ENCODE measurements at regions not wholly inside any gene's neighbourhood (a gene's known extent, or its start where the extent isn't known, plus 50 kb on each side); places are given as distances from the start of the nearest gene placed in this dataset.
"Not testable (repeated sequence)": the region's sequence is repeated elsewhere in the genome, so short reads cannot be mapped to it uniquely, and the experiment has no call there.

GRCh38 chr11:81211050-81211449 is 1522.6 kb downstream of the FAM181B start:
- Mint-ChIP-seq H3K9me3 (peaks cover 4 to 15% (median 6%) of the 10 kb centered on the region in 3 donors), H3K27ac (no peak overlapping the region), H3K36me3 (no peaks in the 10 kb centered on the region), H3K4me3 (no peak overlapping the region), H3K4me1 (no peaks in the 10 kb centered on the region), H3K27me3 (no peaks in the 10 kb centered on the region)

DNA sequence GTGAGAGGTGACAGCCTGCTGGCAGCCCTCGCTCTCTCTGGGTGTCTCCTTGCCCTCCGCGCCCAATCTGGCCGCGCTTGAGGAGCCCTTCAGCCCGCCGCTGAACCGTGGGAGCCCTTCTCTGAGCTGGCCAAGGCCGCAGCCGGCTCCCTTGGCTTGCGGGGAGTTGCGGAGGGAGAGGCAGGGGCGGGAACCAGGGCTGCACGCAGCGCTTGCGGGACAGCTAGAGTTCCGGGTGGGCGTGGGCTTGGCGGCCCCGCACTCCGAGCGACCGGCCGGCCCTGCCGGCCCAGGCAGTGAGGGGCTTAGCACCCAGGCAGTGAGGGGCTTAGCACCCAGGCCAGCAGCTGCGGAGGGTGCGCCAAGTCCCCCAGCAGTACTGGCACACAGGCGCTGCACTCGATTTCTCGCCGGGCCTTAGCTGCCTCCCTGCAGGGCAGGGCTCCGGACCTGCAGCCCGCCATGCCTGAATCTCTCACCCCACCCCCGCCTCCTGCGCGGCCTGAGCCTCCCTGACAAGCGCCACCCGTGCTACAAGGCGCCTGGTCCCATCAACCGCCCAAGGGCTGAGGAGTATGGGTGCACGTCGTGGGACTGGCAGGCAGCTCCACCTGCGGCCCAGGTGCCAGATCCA is 1526.1 kb downstream of the FAM181B start:
- H3K4me3 Mint-ChIP-seq: no peak overlapping the region
- no peaks in the 10 kb centered on the region for H3K4me1 Mint-ChIP-seq
- peaks cover 4 to 8% (median 6%) of the 10 kb centered on the region in 3 donors for H3K9me3 Mint-ChIP-seq
- H3K36me3 Mint-ChIP-seq: no peaks in the 10 kb centered on the region
- H3K27ac Mint-ChIP-seq: no peak overlapping the region
- H3K27me3 Mint-ChIP-seq: no peaks in the 10 kb centered on the region

DNA sequence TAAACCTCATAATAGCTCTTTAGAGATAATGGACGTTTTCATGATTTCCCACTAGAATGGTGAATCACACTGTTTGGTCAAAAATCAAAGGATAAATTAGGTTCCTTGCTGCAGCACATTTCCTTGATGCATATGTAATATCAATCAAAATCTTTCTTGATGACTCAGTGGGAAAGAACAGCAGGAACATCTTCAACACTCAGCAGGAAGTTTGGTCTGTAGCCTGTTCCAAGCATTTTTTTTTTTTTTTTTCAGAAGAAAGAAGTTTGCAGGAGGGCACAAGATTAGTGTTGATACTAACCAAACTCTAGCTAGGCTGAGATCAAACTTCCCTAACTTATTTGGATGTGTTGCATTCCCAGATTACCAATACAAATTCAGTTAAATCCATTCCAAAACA is 1529.8 kb downstream of the FAM181B start:
- H3K27me3 Mint-ChIP-seq: no peaks in the 10 kb centered on the region
- H3K36me3 Mint-ChIP-seq: peaks cover 3% of the 10 kb centered on the region
- H3K4me3 Mint-ChIP-seq: no peak overlapping the region
- H3K27ac Mint-ChIP-seq: no peak overlapping the region
- H3K9me3 Mint-ChIP-seq: peaks cover 2 to 8% (median 5%) of the 10 kb centered on the region in 3 donors
- H3K4me1 Mint-ChIP-seq: peaks cover 0 to 2% (median 0%) of the 10 kb centered on the region in 3 donors

- no peaks in the 10 kb centered on the region for H3K27me3 Mint-ChIP-seq
- H3K9me3 Mint-ChIP-seq: peaks cover 4 to 5% (median 5%) of the 10 kb centered on the region in 3 donors
- H3K4me1 Mint-ChIP-seq: peaks cover 0 to 4% (median 0%) of the 10 kb centered on the region in 3 donors
- H3K36me3 Mint-ChIP-seq: peaks cover 3% of the 10 kb centered on the region
- no peak overlapping the region for H3K27ac Mint-ChIP-seq
- H3K4me3 Mint-ChIP-seq: no peak overlapping the region
Observed at GRCh38 chr11:81197396-81197795, 1536.3 kb downstream of the FAM181B start.

- H3K27ac Mint-ChIP-seq: no peak overlapping the region
- H3K4me3 Mint-ChIP-seq: no peak overlapping the region
- no peaks in the 10 kb centered on the region for H3K36me3 Mint-ChIP-seq
- no peaks in the 10 kb centered on the region for H3K27me3 Mint-ChIP-seq
- peaks cover 0 to 1% (median 0%) of the 10 kb centered on the region in 3 donors for H3K4me1 Mint-ChIP-seq
- peaks cover 2 to 10% (median 2%) of the 10 kb centered on the region in 3 donors for H3K9me3 Mint-ChIP-seq
Observed at GRCh38 chr11:81192516-81192915, 1541.1 kb downstream of the FAM181B start.

- Mint-ChIP-seq H3K4me3 (no peak overlapping the region), H3K27ac (no peak overlapping the region), H3K27me3 (no peaks in the 10 kb centered on the region), H3K9me3 (peaks cover 2 to 5% (median 2%) of the 10 kb centered on the region in 3 donors), H3K36me3 (no peaks in the 10 kb centered on the region), H3K4me1 (peaks cover 0 to 1% (median 0%) of the 10 kb centered on the region in 3 donors)
Observed at GRCh38 chr11:81190546-81190945, 1543.1 kb downstream of the FAM181B start.

DNA sequence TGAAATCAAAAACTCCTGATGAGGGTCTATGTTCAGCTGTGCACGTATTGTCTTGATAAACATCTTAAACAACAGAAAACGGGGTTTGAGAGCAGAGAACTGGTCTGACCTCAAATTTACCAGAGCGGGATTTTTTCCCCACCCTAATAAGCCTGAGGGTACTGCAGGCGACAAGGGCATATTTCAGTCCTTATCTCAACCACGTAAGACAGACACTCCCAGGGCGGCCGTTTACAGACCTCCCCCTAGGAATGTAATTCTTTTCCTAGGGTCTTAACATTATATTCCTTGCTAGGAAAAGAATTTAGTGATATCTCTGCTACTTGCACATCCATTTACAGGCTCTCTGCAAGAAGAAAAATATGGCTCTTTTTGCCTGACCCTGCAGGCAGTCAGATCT is 1546.6 kb downstream of the FAM181B start:
- H3K27ac Mint-ChIP-seq, H3K9me3 Mint-ChIP-seq, H3K27me3 Mint-ChIP-seq, H3K4me3 Mint-ChIP-seq, H3K4me1 Mint-ChIP-seq, H3K36me3 Mint-ChIP-seq: not testable (repeated sequence)

- Mint-ChIP-seq H3K27ac (no peak overlapping the region), H3K4me1 (no peaks in the 10 kb centered on the region), H3K4me3 (no peak overlapping the region), H3K9me3 (peaks cover 0 to 1% (median 0%) of the 10 kb centered on the region in 3 donors), H3K36me3 (no peaks in the 10 kb centered on the region), H3K27me3 (no peaks in the 10 kb centered on the region)
Observed at GRCh38 chr11:81174646-81175330, 1558.9 kb downstream of the FAM181B start.

GRCh38 chr11:81165164-81165563 is 1568.5 kb downstream of the FAM181B start:
- H3K36me3 Mint-ChIP-seq: no peaks in the 10 kb centered on the region
- H3K27me3 Mint-ChIP-seq: no peaks in the 10 kb centered on the region
- peaks cover 0 to 7% (median 0%) of the 10 kb centered on the region in 3 donors for H3K9me3 Mint-ChIP-seq
- no peak overlapping the region for H3K27ac Mint-ChIP-seq
- no peaks in the 10 kb centered on the region for H3K4me1 Mint-ChIP-seq
- H3K4me3 Mint-ChIP-seq: no peak overlapping the region

DNA sequence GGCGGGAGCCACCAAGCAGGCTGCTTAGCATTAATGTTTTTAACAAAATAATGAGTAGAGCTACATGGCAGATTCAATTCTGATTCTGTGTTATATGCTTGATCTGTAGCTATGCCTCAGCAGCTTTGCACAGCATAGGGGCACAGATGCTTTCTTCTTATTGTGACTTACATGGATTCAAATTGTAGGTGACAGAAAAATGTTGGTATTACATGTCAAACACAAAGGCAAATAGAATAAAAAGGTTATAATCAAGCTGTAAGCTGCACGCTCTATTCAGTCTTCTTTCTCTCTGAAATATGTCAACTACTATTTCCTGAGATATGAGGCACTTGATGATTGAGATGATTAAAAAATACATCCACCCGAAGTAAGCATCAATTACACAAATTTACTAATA is 1573.8 kb downstream of the FAM181B start:
- no peaks in the 10 kb centered on the region for H3K4me1 Mint-ChIP-seq
- no peak overlapping the region for H3K4me3 Mint-ChIP-seq
- no peak overlapping the region for H3K27ac Mint-ChIP-seq
- H3K27me3 Mint-ChIP-seq: no peaks in the 10 kb centered on the region
- no peaks in the 10 kb centered on the region for H3K9me3 Mint-ChIP-seq
- H3K36me3 Mint-ChIP-seq: no peaks in the 10 kb centered on the region

DNA sequence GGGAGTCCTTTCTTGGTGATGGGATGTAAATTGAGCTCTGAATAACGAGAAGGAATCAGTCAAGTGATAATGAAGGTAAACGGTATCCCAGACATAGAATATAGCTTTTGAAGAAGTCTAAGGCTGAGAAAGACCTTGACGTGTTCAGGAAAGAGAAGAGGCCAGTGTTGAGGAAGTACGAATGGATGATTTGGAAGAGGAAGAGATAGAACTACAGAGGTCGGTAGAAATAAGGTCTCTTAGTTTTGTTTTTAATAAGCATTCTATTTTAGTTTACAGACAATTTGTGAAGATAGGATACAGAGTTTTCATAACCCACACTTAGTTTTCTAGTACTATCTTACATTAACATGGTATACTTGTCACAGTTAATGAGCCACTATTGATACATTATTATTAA is 1598.1 kb downstream of the FAM181B start:
- Mint-ChIP-seq H3K27me3 (no peaks in the 10 kb centered on the region), H3K4me3 (no peak overlapping the region), H3K36me3 (no peaks in the 10 kb centered on the region), H3K9me3 (peaks cover 2 to 6% (median 2%) of the 10 kb centered on the region in 3 donors), H3K4me1 (no peaks in the 10 kb centered on the region), H3K27ac (no peak overlapping the region)

DNA sequence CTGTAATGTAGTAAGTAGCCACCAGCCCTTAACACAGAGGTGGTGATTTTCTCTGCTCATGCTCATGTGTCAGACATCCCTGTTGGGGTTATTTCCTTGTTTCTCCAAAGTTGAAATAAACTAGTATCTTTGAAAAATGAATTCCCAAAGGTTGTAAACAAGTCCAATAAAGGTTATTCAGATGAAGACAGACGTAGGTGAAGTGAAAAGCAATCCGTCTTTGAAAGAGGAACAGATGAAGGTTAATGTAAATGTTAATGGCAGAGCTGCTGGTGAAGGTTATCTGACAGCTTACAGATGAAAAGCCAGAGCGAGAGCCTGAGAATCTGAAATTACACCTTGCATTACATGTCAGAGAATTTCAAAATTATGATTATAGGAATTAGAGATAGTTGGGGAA is 1604.0 kb downstream of the FAM181B start:
- no peak overlapping the region for H3K27ac Mint-ChIP-seq
- no peaks in the 10 kb centered on the region for H3K36me3 Mint-ChIP-seq
- H3K4me1 Mint-ChIP-seq: no peaks in the 10 kb centered on the region
- H3K4me3 Mint-ChIP-seq: no peak overlapping the region
- H3K9me3 Mint-ChIP-seq: peaks cover 0 to 9% (median 2%) of the 10 kb centered on the region in 3 donors
- no peaks in the 10 kb centered on the region for H3K27me3 Mint-ChIP-seq

DNA sequence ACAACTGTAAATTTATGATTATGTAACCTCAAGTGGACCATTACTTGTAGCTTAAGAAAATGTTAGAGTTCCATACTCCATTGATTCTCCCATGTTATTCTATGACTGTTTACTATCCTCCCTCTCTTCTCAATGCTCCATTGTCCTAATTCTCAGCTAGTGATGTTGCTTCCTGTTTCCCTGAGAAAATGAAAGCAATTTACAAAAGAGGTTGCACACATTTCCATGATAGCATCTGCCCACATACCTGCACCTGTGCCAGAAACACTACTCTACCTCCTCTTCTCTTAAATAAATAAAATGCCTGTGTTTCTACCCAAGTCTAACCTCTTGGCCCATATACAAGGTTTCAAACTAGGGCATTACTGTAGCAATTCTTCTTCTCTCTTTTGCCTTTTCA is 1620.9 kb downstream of the FAM181B start:
- H3K4me1 Mint-ChIP-seq: peaks cover 0 to 2% (median 0%) of the 10 kb centered on the region in 3 donors
- H3K36me3 Mint-ChIP-seq: no peaks in the 10 kb centered on the region
- H3K27me3 Mint-ChIP-seq: no peaks in the 10 kb centered on the region
- no peak overlapping the region for H3K27ac Mint-ChIP-seq
- H3K9me3 Mint-ChIP-seq: peaks cover 0 to 1% (median 0%) of the 10 kb centered on the region in 3 donors
- H3K4me3 Mint-ChIP-seq: no peak overlapping the region

- H3K27ac Mint-ChIP-seq: no peak overlapping the region
- H3K4me1 Mint-ChIP-seq: no peaks in the 10 kb centered on the region
- H3K27me3 Mint-ChIP-seq: no peaks in the 10 kb centered on the region
- no peaks in the 10 kb centered on the region for H3K36me3 Mint-ChIP-seq
- H3K9me3 Mint-ChIP-seq: peaks cover 0 to 6% (median 0%) of the 10 kb centered on the region in 3 donors
- no peak overlapping the region for H3K4me3 Mint-ChIP-seq
Observed at GRCh38 chr11:81104051-81104450, 1629.6 kb downstream of the FAM181B start.

GRCh38 chr11:81098471-81098870 is 1635.2 kb downstream of the FAM181B start:
- peaks cover 0 to 5% (median 0%) of the 10 kb centered on the region in 3 donors for H3K4me1 Mint-ChIP-seq
- no peaks in the 10 kb centered on the region for H3K36me3 Mint-ChIP-seq
- no peak overlapping the region for H3K4me3 Mint-ChIP-seq
- H3K27ac Mint-ChIP-seq: no peak overlapping the region
- H3K9me3 Mint-ChIP-seq: peaks cover 0 to 6% (median 3%) of the 10 kb centered on the region in 3 donors
- H3K27me3 Mint-ChIP-seq: no peaks in the 10 kb centered on the region

- Mint-ChIP-seq H3K27ac (no peak overlapping the region), H3K36me3 (no peaks in the 10 kb centered on the region), H3K9me3 (peaks cover 6 to 19% (median 7%) of the 10 kb centered on the region in 3 donors), H3K4me3 (no peak overlapping the region), H3K4me1 (peaks cover 0 to 5% (median 0%) of the 10 kb centered on the region in 3 donors), H3K27me3 (no peaks in the 10 kb centered on the region)
Observed at GRCh38 chr11:81092522-81092921, 1641.1 kb downstream of the FAM181B start.

Measured in IgD-negative memory B cell (primary cell).